ENCODE measurements at regions not wholly inside any gene's neighbourhood (a gene's known extent, or its start where the extent isn't known, plus 50 kb on each side); places are given as distances from the start of the nearest gene placed in this dataset.

DNA sequence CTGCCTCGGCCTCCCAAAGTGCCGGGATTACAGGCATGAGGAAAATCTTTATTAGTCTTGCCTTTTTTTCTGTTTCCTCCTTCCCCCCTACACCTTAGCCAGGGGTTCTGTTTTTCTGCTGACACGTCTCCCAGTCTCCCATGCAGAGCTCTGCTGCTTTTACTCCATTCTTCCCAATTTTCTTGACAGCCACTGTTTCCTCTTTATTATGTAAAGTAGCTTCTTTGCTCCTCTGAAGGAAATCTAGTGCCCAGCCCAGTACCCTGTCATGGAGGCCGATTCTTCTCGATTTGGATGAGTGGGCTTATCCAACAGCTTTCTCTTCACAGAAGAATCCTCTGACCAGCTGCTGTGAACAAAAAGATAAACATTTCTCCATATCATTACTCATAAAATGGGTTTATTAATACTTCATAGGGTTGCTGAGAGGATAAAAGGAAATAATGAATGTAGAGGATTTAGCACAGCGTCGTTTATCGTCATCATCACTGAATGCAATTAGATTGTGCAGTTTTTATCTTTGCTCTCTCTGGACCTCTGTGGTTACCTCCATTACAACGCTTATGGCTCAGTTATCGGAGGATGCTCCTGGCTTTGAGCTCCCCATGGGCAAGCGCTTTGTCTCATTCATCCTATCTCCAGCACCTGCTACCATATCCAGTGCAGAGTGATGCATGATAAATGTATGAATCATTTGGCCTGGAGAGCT, 375.6 kb upstream of the C11orf87 start:
- Histone ChIP-seq H3K9me3 (ENCODE audit: control insufficient read depth, insufficient read depth, low read length) (no peaks in the 10 kb centered on the region), H3K4me1 (ENCODE audit: control insufficient read depth, insufficient read depth, low read length) (no peaks in the 10 kb centered on the region), H3K4me3 (ENCODE audit: low read length) (no peak overlapping the region), H3K27ac (ENCODE audit: low read length) (no peak overlapping the region), H3K36me3 (ENCODE audit: control insufficient read depth, insufficient read depth, low read length) (no peaks in the 10 kb centered on the region), H3K27me3 (ENCODE audit: control insufficient read depth, insufficient read depth, low read length) (no peaks in the 10 kb centered on the region)
- Mint-ChIP-seq H3K27me3 (ENCODE audit: low read depth in 2 of 2) (peaks cover 5% of the 10 kb centered on the region in 2 donors), H3K4me1 (no peaks in the 10 kb centered on the region), H3K4me3 (no peak overlapping the region), H3K27ac (no peak overlapping the region), H3K9me3 (no peaks in the 10 kb centered on the region), H3K36me3 (no peaks in the 10 kb centered on the region)
- no peak for ATAC-seq
- WGBS (ENCODE audit: insufficient coverage): 76% methylated on average over 11 of the region's 11 CpGs
- TF ChIP-seq, protein P1, sequence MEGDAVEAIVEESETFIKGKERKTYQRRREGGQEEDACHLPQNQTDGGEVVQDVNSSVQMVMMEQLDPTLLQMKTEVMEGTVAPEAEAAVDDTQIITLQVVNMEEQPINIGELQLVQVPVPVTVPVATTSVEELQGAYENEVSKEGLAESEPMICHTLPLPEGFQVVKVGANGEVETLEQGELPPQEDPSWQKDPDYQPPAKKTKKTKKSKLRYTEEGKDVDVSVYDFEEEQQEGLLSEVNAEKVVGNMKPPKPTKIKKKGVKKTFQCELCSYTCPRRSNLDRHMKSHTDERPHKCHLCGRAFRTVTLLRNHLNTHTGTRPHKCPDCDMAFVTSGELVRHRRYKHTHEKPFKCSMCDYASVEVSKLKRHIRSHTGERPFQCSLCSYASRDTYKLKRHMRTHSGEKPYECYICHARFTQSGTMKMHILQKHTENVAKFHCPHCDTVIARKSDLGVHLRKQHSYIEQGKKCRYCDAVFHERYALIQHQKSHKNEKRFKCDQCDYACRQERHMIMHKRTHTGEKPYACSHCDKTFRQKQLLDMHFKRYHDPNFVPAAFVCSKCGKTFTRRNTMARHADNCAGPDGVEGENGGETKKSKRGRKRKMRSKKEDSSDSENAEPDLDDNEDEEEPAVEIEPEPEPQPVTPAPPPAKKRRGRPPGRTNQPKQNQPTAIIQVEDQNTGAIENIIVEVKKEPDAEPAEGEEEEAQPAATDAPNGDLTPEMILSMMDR (IDR thresholded peaks at IDR 0.05): no peak
- DNase-seq: no peak
- intact Hi-C loops (cut with micrococcal nuclease): no loop called here

GRCh38 chr11:109048098-109048497, 373.9 kb upstream of the C11orf87 start:
- Histone ChIP-seq H3K27me3 (ENCODE audit: control insufficient read depth, insufficient read depth, low read length) (no peaks in the 10 kb centered on the region), H3K27ac (ENCODE audit: low read length) (no peak overlapping the region), H3K4me3 (ENCODE audit: low read length) (no peak overlapping the region), H3K9me3 (ENCODE audit: control insufficient read depth, insufficient read depth, low read length) (no peaks in the 10 kb centered on the region), H3K4me1 (ENCODE audit: control insufficient read depth, insufficient read depth, low read length) (no peaks in the 10 kb centered on the region), H3K36me3 (ENCODE audit: control insufficient read depth, insufficient read depth, low read length) (no peaks in the 10 kb centered on the region)
- Mint-ChIP-seq H3K36me3 (no peaks in the 10 kb centered on the region), H3K9me3 (no peaks in the 10 kb centered on the region), H3K4me1 (no peaks in the 10 kb centered on the region), H3K27me3 (ENCODE audit: low read depth in 2 of 2) (peaks cover 0 to 3% of the 10 kb centered on the region in 2 donors), H3K4me3 (no peak overlapping the region), H3K27ac (no peak overlapping the region)
- ATAC-seq: no peak
- intact Hi-C loops (cut with micrococcal nuclease): no loop called here
- TF ChIP-seq, protein P1 (IDR thresholded peaks at IDR 0.05): no peak
- DNase-seq: no peak

DNA sequence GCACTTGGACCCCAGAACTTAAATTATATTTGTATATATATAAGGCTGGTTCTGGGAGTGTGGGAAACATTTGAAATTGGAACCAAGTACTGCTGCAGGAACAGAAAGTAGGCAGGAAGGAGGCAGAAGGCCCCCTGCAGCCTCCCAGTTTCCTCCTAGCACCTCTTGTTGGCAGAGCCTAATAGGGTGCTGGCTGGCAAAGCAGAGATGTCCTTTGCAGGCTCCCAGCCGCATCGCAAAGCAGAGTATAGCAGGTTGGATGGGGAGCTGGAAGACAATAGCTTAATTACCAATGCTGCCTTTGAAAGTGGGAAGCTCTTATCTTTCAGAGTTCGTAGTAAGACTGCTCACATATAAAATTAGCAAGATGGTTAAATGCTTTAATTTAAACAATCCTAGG, 370.8 kb upstream of the C11orf87 start:
- intact Hi-C loops (cut with micrococcal nuclease): no loop called here
- Histone ChIP-seq H3K4me1 (ENCODE audit: control insufficient read depth, insufficient read depth, low read length) (no peaks in the 10 kb centered on the region), H3K36me3 (ENCODE audit: control insufficient read depth, insufficient read depth, low read length) (no peaks in the 10 kb centered on the region), H3K9me3 (ENCODE audit: control insufficient read depth, insufficient read depth, low read length) (no peaks in the 10 kb centered on the region), H3K27me3 (ENCODE audit: control insufficient read depth, insufficient read depth, low read length) (no peaks in the 10 kb centered on the region), H3K4me3 (ENCODE audit: low read length) (no peak overlapping the region), H3K27ac (ENCODE audit: low read length) (no peak overlapping the region)
- Mint-ChIP-seq H3K27me3 (ENCODE audit: low read depth in 2 of 2) (peaks cover 0 to 3% of the 10 kb centered on the region in 2 donors), H3K9me3 (no peaks in the 10 kb centered on the region), H3K4me3 (no peak overlapping the region), H3K4me1 (no peaks in the 10 kb centered on the region), H3K27ac (no peak overlapping the region), H3K36me3 (no peaks in the 10 kb centered on the region)
- DNase-seq (no peak), ATAC-seq (no peak)
- TF ChIP-seq, protein P1 (IDR thresholded peaks at IDR 0.05): no peak
- 88% methylated on average over 3 of the region's 3 CpGs for WGBS (ENCODE audit: insufficient coverage)

GRCh38 chr11:109059402-109059801, 362.6 kb upstream of the C11orf87 start:
- Mint-ChIP-seq H3K4me1 (peaks cover 4% of the 10 kb centered on the region in 2 donors), H3K27ac (no peak overlapping the region), H3K9me3 (no peaks in the 10 kb centered on the region), H3K27me3 (ENCODE audit: low read depth in 2 of 2) (peaks cover 9 to 23% of the 10 kb centered on the region in 2 donors), H3K4me3 (no peak overlapping the region), H3K36me3 (no peaks in the 10 kb centered on the region)
- no peaks in the 10 kb centered on the region for H3K9me3 ChIP-seq (ENCODE audit: control insufficient read depth, insufficient read depth, low read length)
- 92% methylated on average over 5 of the region's 5 CpGs for WGBS (ENCODE audit: insufficient coverage)
- H3K27ac ChIP-seq (ENCODE audit: low read length): no peak overlapping the region
- intact Hi-C loops (cut with micrococcal nuclease): no loop called here
- ATAC-seq (no peak), DNase-seq (no peak)
- TF ChIP-seq, protein P1 (IDR thresholded peaks at IDR 0.05): no peak
- no peaks in the 10 kb centered on the region for H3K36me3 ChIP-seq (ENCODE audit: control insufficient read depth, insufficient read depth, low read length)
- peaks cover 1% of the 10 kb centered on the region for H3K4me1 ChIP-seq (ENCODE audit: control insufficient read depth, insufficient read depth, low read length)
- H3K4me3 ChIP-seq (ENCODE audit: low read length): no peak overlapping the region
- no peaks in the 10 kb centered on the region for H3K27me3 ChIP-seq (ENCODE audit: control insufficient read depth, insufficient read depth, low read length)

Data from natural killer cell (primary cell).